ENCODE measurements at regions not wholly inside any gene's neighbourhood (a gene's known extent, or its start where the extent isn't known, plus 50 kb on each side); places are given as distances from the start of the nearest gene placed in this dataset.
"Not testable (repeated sequence)": the region's sequence is repeated elsewhere in the genome, so short reads cannot be mapped to it uniquely, and the experiment has no call there.

DNA sequence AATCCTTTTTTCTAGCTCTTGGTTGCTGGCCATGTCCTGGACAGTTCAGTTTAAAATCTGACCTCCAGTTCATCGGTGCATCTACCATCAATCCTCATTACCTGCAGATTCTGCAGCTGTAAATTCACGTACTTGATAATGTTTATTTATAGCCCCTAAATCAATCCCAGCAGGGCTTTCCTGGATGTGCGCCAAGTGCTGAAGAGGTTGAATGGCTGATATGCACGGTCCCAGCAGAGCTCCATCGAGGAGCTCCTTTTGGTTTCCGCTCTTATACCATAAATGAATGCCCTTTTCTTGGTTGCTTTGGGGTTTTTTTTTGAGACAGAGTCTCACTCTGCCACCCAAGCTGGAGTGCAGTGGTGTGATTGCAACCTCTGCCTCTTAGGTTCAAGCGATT is 91.2 kb upstream of the CCZ1B start:
- DNase-seq (no peak), ATAC-seq (no peak)
- Histone ChIP-seq H3K4me3 (no peak overlapping the region), H3K27ac (no peak overlapping the region), H3K9me3 (no peaks in the 10 kb centered on the region), H3K27me3 (no peaks in the 10 kb centered on the region), H3K4me1 (no peaks in the 10 kb centered on the region), H3K36me3 (no peaks in the 10 kb centered on the region)
- TF ChIP-seq, protein P1, sequence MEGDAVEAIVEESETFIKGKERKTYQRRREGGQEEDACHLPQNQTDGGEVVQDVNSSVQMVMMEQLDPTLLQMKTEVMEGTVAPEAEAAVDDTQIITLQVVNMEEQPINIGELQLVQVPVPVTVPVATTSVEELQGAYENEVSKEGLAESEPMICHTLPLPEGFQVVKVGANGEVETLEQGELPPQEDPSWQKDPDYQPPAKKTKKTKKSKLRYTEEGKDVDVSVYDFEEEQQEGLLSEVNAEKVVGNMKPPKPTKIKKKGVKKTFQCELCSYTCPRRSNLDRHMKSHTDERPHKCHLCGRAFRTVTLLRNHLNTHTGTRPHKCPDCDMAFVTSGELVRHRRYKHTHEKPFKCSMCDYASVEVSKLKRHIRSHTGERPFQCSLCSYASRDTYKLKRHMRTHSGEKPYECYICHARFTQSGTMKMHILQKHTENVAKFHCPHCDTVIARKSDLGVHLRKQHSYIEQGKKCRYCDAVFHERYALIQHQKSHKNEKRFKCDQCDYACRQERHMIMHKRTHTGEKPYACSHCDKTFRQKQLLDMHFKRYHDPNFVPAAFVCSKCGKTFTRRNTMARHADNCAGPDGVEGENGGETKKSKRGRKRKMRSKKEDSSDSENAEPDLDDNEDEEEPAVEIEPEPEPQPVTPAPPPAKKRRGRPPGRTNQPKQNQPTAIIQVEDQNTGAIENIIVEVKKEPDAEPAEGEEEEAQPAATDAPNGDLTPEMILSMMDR (IDR thresholded peaks at IDR 0.05), result no peak
- intact Hi-C loops (cut with DNase I), result no loop called here

GRCh38 chr7:6919169-6919568 is 93.1 kb upstream of the CCZ1B start:
- ATAC-seq; H3K9me3 ChIP-seq; DNase-seq; H3K4me3 ChIP-seq; H3K27me3 ChIP-seq; H3K36me3 ChIP-seq; intact Hi-C loops (cut with DNase I); H3K27ac ChIP-seq; H3K4me1 ChIP-seq: not testable (repeated sequence)

GRCh38 chr7:6924523-6924922 is 98.4 kb upstream of the CCZ1B start:
- H3K36me3 ChIP-seq; H3K27me3 ChIP-seq; DNase-seq; intact Hi-C loops (cut with DNase I); ATAC-seq; H3K4me1 ChIP-seq; H3K27ac ChIP-seq; H3K9me3 ChIP-seq; H3K4me3 ChIP-seq: not testable (repeated sequence)

DNA sequence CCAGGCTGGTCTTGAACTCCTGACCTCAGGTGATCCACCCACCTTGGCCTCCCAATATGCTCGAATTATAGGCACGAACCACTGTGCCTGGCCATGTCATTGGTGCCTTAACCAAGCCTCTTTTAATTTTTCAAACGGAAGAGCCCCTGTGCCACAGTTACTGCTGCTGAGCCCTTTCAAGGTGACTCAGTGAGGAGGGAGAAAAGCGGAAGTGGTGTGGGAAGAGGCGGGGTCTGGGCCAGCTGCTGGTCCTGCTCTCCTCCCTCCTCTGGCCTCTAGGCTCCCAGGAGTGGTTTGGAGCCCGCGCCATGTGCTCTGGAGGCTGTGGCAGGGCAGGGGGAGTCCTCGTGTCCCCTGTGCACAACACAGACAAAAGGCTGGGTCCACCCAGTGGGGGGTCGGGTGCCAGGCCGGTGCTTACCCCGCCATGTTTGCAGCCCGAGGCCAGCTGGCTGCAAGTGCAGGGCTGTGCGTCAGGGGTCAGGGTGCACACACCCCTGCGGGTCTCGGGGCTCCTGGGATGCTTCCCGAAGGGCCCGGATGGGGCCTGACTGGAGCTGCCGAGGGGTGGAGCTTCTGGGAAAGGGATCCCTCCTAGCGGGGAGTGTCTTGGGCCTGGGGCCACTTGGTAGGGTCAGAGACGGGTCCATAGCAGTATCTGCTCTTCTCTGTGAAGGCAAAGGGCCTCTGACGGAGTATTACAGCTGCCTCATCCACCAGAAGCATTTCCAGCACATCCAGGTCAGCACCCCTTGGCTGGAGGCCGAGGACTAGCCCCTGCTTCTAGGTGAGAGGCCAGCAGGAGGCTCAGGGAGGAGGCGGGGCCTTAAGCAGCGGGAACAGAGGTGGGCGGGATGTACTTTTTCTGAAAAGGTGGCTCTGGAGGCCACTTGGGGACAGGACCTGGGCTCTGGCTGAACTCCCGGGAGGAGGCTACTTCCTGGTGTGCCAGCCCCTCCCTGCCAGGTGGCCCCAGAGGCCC is 100.4 kb upstream of the CCZ1B start:
- DNase-seq, result peak in 1 of 4 donors; percentile 46
- H3K27me3 ChIP-seq; H3K9me3 ChIP-seq; ATAC-seq; H3K4me1 ChIP-seq; intact Hi-C loops (cut with DNase I); H3K27ac ChIP-seq; H3K36me3 ChIP-seq; H3K4me3 ChIP-seq: not testable (repeated sequence)

GRCh38 chr7:6927643-6928042 is 101.6 kb upstream of the CCZ1B start:
- H3K27me3 ChIP-seq; H3K36me3 ChIP-seq; H3K27ac ChIP-seq; ATAC-seq; DNase-seq; H3K9me3 ChIP-seq; H3K4me3 ChIP-seq; intact Hi-C loops (cut with DNase I); H3K4me1 ChIP-seq: not testable (repeated sequence)

GRCh38 chr7:6929588-6929987 is 103.5 kb upstream of the CCZ1B start:
- DNase-seq; H3K9me3 ChIP-seq; ATAC-seq; H3K27me3 ChIP-seq; H3K4me3 ChIP-seq; H3K4me1 ChIP-seq; H3K36me3 ChIP-seq; H3K27ac ChIP-seq; intact Hi-C loops (cut with DNase I): not testable (repeated sequence)

- DNase-seq; H3K4me1 ChIP-seq; ATAC-seq; H3K27ac ChIP-seq; H3K36me3 ChIP-seq; H3K4me3 ChIP-seq; H3K9me3 ChIP-seq; intact Hi-C loops (cut with DNase I); H3K27me3 ChIP-seq: not testable (repeated sequence)
Observed at GRCh38 chr7:6930081-6930635, 104.1 kb upstream of the CCZ1B start.

- intact Hi-C loops (cut with DNase I); H3K9me3 ChIP-seq; H3K27me3 ChIP-seq; H3K27ac ChIP-seq; H3K36me3 ChIP-seq; H3K4me3 ChIP-seq; DNase-seq; ATAC-seq; H3K4me1 ChIP-seq: not testable (repeated sequence)
- TF ChIP-seq, protein P1 (IDR thresholded peaks at IDR 0.05), result peak; percentile 45 to 55
Observed at GRCh38 chr7:6930787-6931186, 104.7 kb upstream of the CCZ1B start.

DNA sequence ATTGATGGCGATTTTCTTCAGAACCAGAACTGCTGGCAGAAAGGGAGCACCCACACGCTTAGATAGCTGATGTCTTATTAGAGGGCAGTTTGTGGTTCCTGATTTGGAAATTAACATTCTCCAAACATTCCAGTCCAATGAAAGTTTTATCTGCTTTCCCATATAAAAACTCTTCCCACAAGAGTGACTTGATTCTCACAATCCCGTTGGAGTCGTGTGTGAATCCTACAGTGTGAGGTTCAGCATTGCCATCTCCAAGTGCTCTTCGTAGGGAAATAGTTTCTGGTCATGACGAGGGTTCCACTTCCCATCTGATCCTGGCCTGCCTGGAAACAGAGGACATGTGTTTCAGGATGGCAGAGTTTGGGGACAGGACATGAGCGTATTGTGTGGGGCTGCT is 105.4 kb upstream of the CCZ1B start:
- H3K27ac ChIP-seq; H3K27me3 ChIP-seq; DNase-seq; H3K36me3 ChIP-seq; H3K4me3 ChIP-seq; intact Hi-C loops (cut with DNase I); H3K4me1 ChIP-seq; ATAC-seq; H3K9me3 ChIP-seq: not testable (repeated sequence)

- H3K9me3 ChIP-seq; H3K36me3 ChIP-seq; H3K4me3 ChIP-seq; ATAC-seq; H3K27ac ChIP-seq; H3K27me3 ChIP-seq; H3K4me1 ChIP-seq; intact Hi-C loops (cut with DNase I); DNase-seq: not testable (repeated sequence)
Observed at GRCh38 chr7:6933954-6934632, 108.0 kb upstream of the CCZ1B start.
